HepG2 (cell line): ENCODE measurements at regions not wholly inside any gene's neighbourhood (a gene's known extent, or its start where the extent isn't known, plus 50 kb on each side); places are given as distances from the start of the nearest gene placed in this dataset.

Source experiments
- ATAC-seq: fragments of 200-7000 bp; cut with Tn5 transposase; 3 replicates; pipeline ENCODE4 v1.9.1; 2020; ENCODE audit warnings: mild to moderate bottlenecking, moderate library complexity
- BruUV-seq: library from RNA; stranded (reverse); fragments of 400-500 nt; replicated peaks from 2 replicates; lab custom pipeline; 2021; lab: Mats Ljungman, UMichigan
- CTCF ChIA-PET: fragments of 300-600 bp; formaldehyde crosslinking; extraction: SDS; loops from one replicate; lab custom pipeline; 2021; ENCODE audit warnings: low total read pairs, inconsistent platforms, low intra/inter-chr PET ratio; lab: Yijun Ruan, JAX
- POLR2A ChIA-PET: fragments of 350-600 bp; sonication (Branson Sonifier 250); formaldehyde crosslinking; loops from one replicate; lab custom pipeline; 2020; ENCODE audit warnings: antibody characterized with exemption, inconsistent platforms; lab: Yijun Ruan, JAX
- DNase-seq: peaks from one replicate; pipeline ENCODE4 v3.0.0-alpha.2; 2015; ENCODE audit warnings: low spot score
- FAIRE-seq: peaks from 3 replicates; lab custom pipeline; 2011; peaks lifted over from hg19 to GRCh38; lab: Jason Lieb, UNC
- H2AFZ ChIP-seq: one replicate; pipeline ENCODE4 v1.6.1; 2011; ENCODE audit warnings: low read length, inconsistent platforms
- H3K27ac ChIP-seq: fragments of 300-600 bp; 3 replicates; pipeline ENCODE4 v1.8.0; 2011; ENCODE audit warnings: mixed run types, mild to moderate bottlenecking, mixed read lengths, low read length, inconsistent platforms; ENCODE audit not compliant: insufficient read depth; ENCODE audit errors: extremely low read length
- H3K27me3 ChIP-seq, 2 experiments: fragments of 200-600 bp in 1 of 2; 2 replicates in 1 of 2; 3 replicates in 1 of 2; pipeline versions ENCODE4 v1.6.0 to v1.8.0; 2011; ENCODE audit warnings: low read length in 2 of 2, mild to moderate bottlenecking in 2 of 2, moderate library complexity in 2 of 2, inconsistent platforms in 1 of 2; ENCODE audit not compliant: insufficient read depth in 2 of 2, control insufficient read depth in 1 of 2
- H3K36me3 ChIP-seq, 2 experiments: fragments of 200-600 bp in 1 of 2; replicated peaks in 1 of 2; 2 replicates in 1 of 2; 3 replicates in 1 of 2; pipeline versions ENCODE4 v1.5.1 to v1.8.0; 2011; ENCODE audit warnings: low read length in 2 of 2, inconsistent platforms in 1 of 2; ENCODE audit not compliant: insufficient read depth in 2 of 2, control insufficient read depth in 1 of 2
- H3K4me1 ChIP-seq: 2 replicates; pipeline ENCODE4 v1.5.1; 2012; ENCODE audit warnings: low read length, inconsistent platforms; ENCODE audit not compliant: insufficient read depth
- H3K4me2 ChIP-seq: 2 replicates; pipeline ENCODE4 v1.6.0; 2011; ENCODE audit warnings: low read depth, low read length, inconsistent platforms
- H3K4me3 ChIP-seq, 3 experiments: fragments of 200-600 bp in 1 of 3; sonication (generic), shearing (Covaris generic) in 1 of 3; replicated peaks in 1 of 3; 2 replicates each; pipeline ENCODE4 v1.5.1; 2011 to 2016; ENCODE audit warnings: low read length in 3 of 3, inconsistent platforms in 2 of 3, low read depth in 2 of 3, mild to moderate bottlenecking in 2 of 3, control low read depth in 1 of 3, mixed read lengths in 1 of 3; ENCODE audit not compliant: insufficient read depth in 1 of 3
- H3K79me2 ChIP-seq: one replicate; pipeline ENCODE4 v1.6.1; 2011; ENCODE audit warnings: low read length, inconsistent platforms; ENCODE audit not compliant: insufficient read depth
- H3K9ac ChIP-seq: 2 replicates; pipeline ENCODE4 v1.6.0; 2011; ENCODE audit warnings: mild to moderate bottlenecking, low read depth, low read length, inconsistent platforms; ENCODE audit not compliant: insufficient read depth
- H3K9me3 ChIP-seq: 2 replicates; pipeline ENCODE4 v1.5.1; 2012; ENCODE audit warnings: mild to moderate bottlenecking, low read length
- H4K20me1 ChIP-seq: 2 replicates; pipeline ENCODE4 v1.6.0; 2011; ENCODE audit warnings: inconsistent platforms, mild to moderate bottlenecking, low read length, moderate library complexity; ENCODE audit not compliant: insufficient read depth
- CAMTA2 ChIP-seq: sonication (generic); formaldehyde crosslinking; IDR thresholded peaks from 2 replicates; pipeline ENCODE4 v1.4.0; 2020; ENCODE audit warnings: mild to moderate bottlenecking, missing genetic modification reagents, borderline replicate concordance
- ELF4 ChIP-seq: sonication (generic); formaldehyde crosslinking; IDR thresholded peaks from 2 replicates; pipeline ENCODE4 v1.5.0; 2020; ENCODE audit warnings: missing genetic modification reagents, mild to moderate bottlenecking, moderate library complexity, borderline replicate concordance
- HNRNPL ChIP-seq: fragments of 200-400 bp; formaldehyde crosslinking; IDR thresholded peaks from 2 replicates; pipeline ENCODE4 v1.6.1; 2017; ENCODE audit warnings: mild to moderate bottlenecking, low read depth, low read length
- HOXD1 ChIP-seq: sonication (generic); formaldehyde crosslinking; IDR thresholded peaks from 2 replicates; pipeline ENCODE4 v1.5.0; 2020; ENCODE audit warnings: missing genetic modification reagents
- KLF13 ChIP-seq: sonication (generic); formaldehyde crosslinking; IDR thresholded peaks from 2 replicates; pipeline ENCODE4 v1.4.0; 2020; ENCODE audit warnings: mild to moderate bottlenecking, missing genetic modification reagents
- MTA3 ChIP-seq: sonication (generic); formaldehyde crosslinking; IDR thresholded peaks from 2 replicates; pipeline ENCODE4 v1.4.0; 2020; ENCODE audit warnings: missing genetic modification reagents
- NRL ChIP-seq: sonication (generic); formaldehyde crosslinking; IDR thresholded peaks from 2 replicates; pipeline ENCODE4 v1.5.0; 2020; ENCODE audit warnings: missing genetic modification reagents, mild to moderate bottlenecking, moderate library complexity, borderline replicate concordance
- PLRG1 ChIP-seq: fragments of 450-650 bp; conservative IDR thresholded peaks from 2 replicates; pipeline ENCODE4 v1.6.1; 2016
- PRPF4 ChIP-seq: fragments of 200-400 bp; formaldehyde crosslinking; IDR thresholded peaks from 2 replicates; pipeline ENCODE4 v1.6.1; 2016; ENCODE audit warnings: low read length, low read depth; ENCODE audit not compliant: poor library complexity, severe bottlenecking
- RFX5 ChIP-seq: IDR thresholded peaks from 2 replicates; pipeline ENCODE4 v1.6.1; 2011; ENCODE audit warnings: low read depth, low read length, improper control_type of control experiment
- RFXAP ChIP-seq: sonication (generic); formaldehyde crosslinking; IDR thresholded peaks from 2 replicates; pipeline ENCODE4 v1.4.0; 2020; ENCODE audit warnings: missing genetic modification reagents, borderline replicate concordance
- YY1 ChIP-seq: IDR thresholded peaks from 2 replicates; pipeline ENCODE4 v1.6.1; 2011; ENCODE audit warnings: low read length, low read depth, moderate library complexity, mild to moderate bottlenecking; ENCODE audit not compliant: insufficient read depth, insufficient replicate concordance
- ZNF737 ChIP-seq: sonication (generic); formaldehyde crosslinking; IDR thresholded peaks from 2 replicates; pipeline ENCODE4 v1.5.0; 2020; ENCODE audit warnings: missing genetic modification reagents, mild to moderate bottlenecking, borderline replicate concordance
- WGBS: methylation state at CpG from one replicate; pipeline ENCODE4 v1.1.6; 2017; ENCODE audit warnings: low lambda C conversion rate; 5-methylcytosine and 5-hydroxymethylcytosine counted together
- in situ Hi-C: cut with HindIII; loops from 2 replicates; pipeline ENCODE4 v1.10.0; 2017; ENCODE audit warnings: low pct_unique_long_range_greater_than_20kb; ENCODE audit not compliant: extremely low pct_ligation_motif_present
- intact Hi-C: fragments of 100-400 bp; cut with micrococcal nuclease; formaldehyde crosslinking; loops from one replicate; pipeline ENCODE4 v1.10.0; 2022; ENCODE audit not compliant: unreplicated experiment
- TF ChIP-seq, protein P1 (sequence below): sonication (generic); formaldehyde crosslinking; IDR thresholded peaks from 2 replicates; pipeline ENCODE4 v1.4.0; 2020; ENCODE audit warnings: low read depth, missing genetic modification reagents
- TF ChIP-seq, protein P2 (sequence below): sonication (generic); formaldehyde crosslinking; IDR thresholded peaks from 2 replicates; pipeline ENCODE4 v1.5.1; 2020; ENCODE audit warnings: missing genetic modification reagents, mild to moderate bottlenecking, borderline replicate concordance

DNA sequence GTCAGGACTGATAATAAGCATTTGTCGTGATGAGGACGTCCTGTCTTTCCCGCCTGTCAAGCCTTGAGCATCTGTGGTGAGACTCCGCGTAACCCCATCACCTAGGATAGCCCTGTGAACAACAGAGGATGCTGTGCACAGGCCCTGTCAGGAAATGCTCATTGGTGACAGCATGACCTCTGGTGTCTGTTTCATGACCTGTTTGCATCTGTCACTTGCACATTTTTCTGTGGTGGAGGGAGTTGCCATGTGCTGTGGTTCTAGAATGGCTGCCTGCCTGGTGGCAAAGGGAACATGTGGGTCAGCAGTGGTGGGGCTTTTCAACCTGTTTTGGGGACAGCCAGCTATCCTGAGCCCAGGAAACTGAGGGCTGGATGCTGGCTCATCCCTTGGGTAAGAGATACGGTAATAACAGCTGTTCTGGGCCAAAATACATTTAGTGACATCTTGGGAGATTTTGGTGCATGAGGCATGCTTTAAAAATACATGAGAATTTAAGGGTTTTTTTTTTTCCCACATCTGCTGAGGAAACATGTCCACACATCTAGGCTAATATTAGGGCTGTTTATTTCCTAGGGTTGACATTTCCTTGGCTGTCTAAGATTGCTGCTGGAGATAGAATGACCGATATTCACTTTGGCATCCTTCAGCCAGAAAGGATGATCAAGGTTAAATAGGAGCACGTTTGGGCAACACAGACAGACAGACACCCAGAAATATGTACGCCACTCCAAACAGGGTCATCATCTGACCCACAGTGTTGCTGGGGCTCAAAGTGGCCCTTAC lies 52.9 kb downstream of the KCNC4 start:
- CTCF ChIA-PET = no interaction called here
- no peak for FAIRE-seq
- in situ Hi-C loops = no loop called here
- Histone ChIP-seq H3K9me3 (no peaks in the 10 kb centered on the region), H3K4me3 (no peak overlapping the region), H3K79me2 (no peaks in the 10 kb centered on the region), H3K4me1 (no peaks in the 10 kb centered on the region), H2AFZ (no peak overlapping the region), H3K9ac (no peak overlapping the region), H3K27me3 (peaks cover 0 to 36% of the 10 kb centered on the region in 2 experiments; a peak in 3 of 5 replicates), H3K4me2 (no peak overlapping the region), H3K36me3 (no peaks in the 10 kb centered on the region), H3K27ac (no peak overlapping the region), H4K20me1 (no peaks in the 10 kb centered on the region)
- intact Hi-C loops = no loop called here
- no peak for DNase-seq
- TF ChIP-seq HOXD1 (no peak), YY1 (no peak), ZNF737 (CRISPR knock-in tag) (no peak), KLF13 (CRISPR knock-in tag) (no peak), PRPF4 (no peak)
- POLR2A ChIA-PET = no interaction called here
- 27% methylated on average over 8 of the region's 9 CpGs for WGBS
- ATAC-seq = no peak
- no TSS peak for BruUV-seq

DNA sequence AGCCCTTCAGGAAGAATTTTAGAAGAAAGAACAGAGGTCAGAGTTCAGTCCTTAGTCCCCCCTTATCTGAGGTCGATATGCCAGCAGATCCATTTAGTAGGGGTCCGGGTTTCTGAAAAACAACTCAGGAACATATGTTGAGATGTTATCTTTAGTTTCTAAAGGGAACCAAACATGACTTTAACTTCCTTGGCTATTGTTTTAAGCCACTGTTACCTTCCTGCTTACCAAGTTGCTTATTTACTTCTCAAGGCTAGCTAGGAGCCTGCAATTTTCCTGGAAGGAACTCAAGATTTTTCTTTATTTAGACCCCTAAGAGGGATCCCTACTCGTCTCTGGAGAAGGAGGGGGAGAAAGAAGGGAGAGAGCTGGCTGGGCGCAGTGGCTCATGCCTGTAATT lies 54.3 kb downstream of the KCNC4 start:
- no peaks in the 10 kb centered on the region for H3K79me2 ChIP-seq
- no TSS peak for BruUV-seq
- TF ChIP-seq, protein P1, sequence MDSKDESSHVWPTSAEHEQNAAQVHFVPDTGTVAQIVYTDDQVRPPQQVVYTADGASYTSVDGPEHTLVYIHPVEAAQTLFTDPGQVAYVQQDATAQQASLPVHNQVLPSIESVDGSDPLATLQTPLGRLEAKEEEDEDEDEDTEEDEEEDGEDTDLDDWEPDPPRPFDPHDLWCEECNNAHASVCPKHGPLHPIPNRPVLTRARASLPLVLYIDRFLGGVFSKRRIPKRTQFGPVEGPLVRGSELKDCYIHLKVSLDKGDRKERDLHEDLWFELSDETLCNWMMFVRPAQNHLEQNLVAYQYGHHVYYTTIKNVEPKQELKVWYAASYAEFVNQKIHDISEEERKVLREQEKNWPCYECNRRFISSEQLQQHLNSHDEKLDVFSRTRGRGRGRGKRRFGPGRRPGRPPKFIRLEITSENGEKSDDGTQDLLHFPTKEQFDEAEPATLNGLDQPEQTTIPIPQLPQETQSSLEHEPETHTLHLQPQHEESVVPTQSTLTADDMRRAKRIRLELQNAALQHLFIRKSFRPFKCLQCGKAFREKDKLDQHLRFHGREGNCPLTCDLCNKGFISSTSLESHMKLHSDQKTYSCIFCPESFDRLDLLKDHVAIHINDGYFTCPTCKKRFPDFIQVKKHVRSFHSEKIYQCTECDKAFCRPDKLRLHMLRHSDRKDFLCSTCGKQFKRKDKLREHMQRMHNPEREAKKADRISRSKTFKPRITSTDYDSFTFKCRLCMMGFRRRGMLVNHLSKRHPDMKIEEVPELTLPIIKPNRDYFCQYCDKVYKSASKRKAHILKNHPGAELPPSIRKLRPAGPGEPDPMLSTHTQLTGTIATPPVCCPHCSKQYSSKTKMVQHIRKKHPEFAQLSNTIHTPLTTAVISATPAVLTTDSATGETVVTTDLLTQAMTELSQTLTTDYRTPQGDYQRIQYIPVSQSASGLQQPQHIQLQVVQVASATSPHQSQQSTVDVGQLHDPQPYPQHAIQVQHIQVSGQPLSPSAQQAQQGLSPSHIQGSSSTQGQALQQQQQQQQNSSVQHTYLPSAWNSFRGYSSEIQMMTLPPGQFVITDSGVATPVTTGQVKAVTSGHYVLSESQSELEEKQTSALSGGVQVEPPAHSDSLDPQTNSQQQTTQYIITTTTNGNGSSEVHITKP (CRISPR knock-in tag) = no peak
- no peak for TF ChIP-seq RFXAP (CRISPR knock-in tag)
- TF ChIP-seq, protein P2, sequence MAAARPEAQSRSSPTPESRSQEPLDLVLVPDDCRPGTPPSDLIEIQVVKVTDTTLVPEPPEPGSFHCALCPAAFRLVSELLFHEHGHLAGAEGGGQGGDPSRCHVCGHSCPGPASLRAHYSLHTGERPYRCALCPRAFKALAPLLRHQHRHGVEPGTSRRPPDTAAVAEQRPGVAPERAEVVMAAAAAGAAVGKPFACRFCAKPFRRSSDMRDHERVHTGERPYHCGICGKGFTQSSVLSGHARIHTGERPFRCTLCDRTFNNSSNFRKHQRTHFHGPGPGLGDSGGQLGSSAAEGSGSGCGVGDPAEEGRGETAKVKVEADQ = no peak
- TF ChIP-seq NRL (CRISPR knock-in tag) = no peak
- TF ChIP-seq ELF4 (CRISPR knock-in tag) = no peak
- TF ChIP-seq PLRG1 = no peak
- TF ChIP-seq HNRNPL = no peak
- TF ChIP-seq MTA3 (CRISPR knock-in tag) = no peak
- TF ChIP-seq RFX5 = no peak
- no peak for TF ChIP-seq CAMTA2 (CRISPR knock-in tag)
- TF ChIP-seq, all 625 proteins: peak for 0
- Histone ChIP-seq H2AFZ (no peak overlapping the region), H3K9ac (no peak overlapping the region), H3K4me1 (no peaks in the 10 kb centered on the region), H3K4me3 (no peak overlapping the region), H3K27me3 (peaks cover 0 to 34% of the 10 kb centered on the region in 2 experiments; a peak in 3 of 5 replicates), H3K4me2 (no peak overlapping the region), H3K9me3 (no peaks in the 10 kb centered on the region), H3K27ac (no peak overlapping the region), H4K20me1 (no peaks in the 10 kb centered on the region), H3K36me3 (no peaks in the 10 kb centered on the region)
- DNase-seq (no peak), ATAC-seq (no peak), FAIRE-seq (no peak)
- POLR2A ChIA-PET = no interaction called here
- CTCF ChIA-PET = no interaction called here
- in situ Hi-C loops (no loop called here), intact Hi-C loops (no loop called here)
- WGBS = 10% methylated on average over 4 of the region's 4 CpGs
